KMS-11 (cell line): ENCODE measurements at regions not wholly inside any gene's neighbourhood (a gene's known extent, or its start where the extent isn't known, plus 50 kb on each side); places are given as distances from the start of the nearest gene placed in this dataset.

Source experiments
- H2AFZ ChIP-seq: fragments of 200-600 bp; sonication (generic); 2 replicates; pipeline ENCODE4 v1.6.1; 2016; ENCODE audit warnings: antibody characterized with exemption, mixed run types, low read depth
- H3K27ac ChIP-seq: fragments of 200-600 bp; sonication (generic); 2 replicates; pipeline ENCODE4 v1.6.1; 2016; ENCODE audit warnings: mild to moderate bottlenecking, mixed run types
- H3K27me3 ChIP-seq: fragments of 200-600 bp; sonication (generic); 2 replicates; pipeline ENCODE4 v1.6.1; 2017; ENCODE audit warnings: mild to moderate bottlenecking, low read depth, mixed run types, moderate library complexity; ENCODE audit not compliant: insufficient read depth
- H3K36me3 ChIP-seq: fragments of 200-600 bp; sonication (generic); 2 replicates; pipeline ENCODE4 v1.6.1; 2017; ENCODE audit warnings: mild to moderate bottlenecking, mixed run types; ENCODE audit not compliant: insufficient read depth
- H3K4me1 ChIP-seq: fragments of 200-600 bp; sonication (generic); 2 replicates; pipeline ENCODE4 v1.6.1; 2016; ENCODE audit warnings: mild to moderate bottlenecking, low read depth, mixed run types; ENCODE audit not compliant: poor library complexity, severe bottlenecking
- H3K4me2 ChIP-seq: fragments of 200-600 bp; sonication (generic); 2 replicates; pipeline ENCODE4 v1.7.0; 2016; ENCODE audit warnings: mild to moderate bottlenecking, mixed run types
- H3K4me3 ChIP-seq: fragments of 200-600 bp; sonication (generic); IDR thresholded peaks from 2 replicates; pipeline ENCODE4 v1.6.1; 2017; ENCODE audit warnings: low read depth, low read length, mixed read lengths; ENCODE audit not compliant: insufficient read depth
- H3K79me2 ChIP-seq: fragments of 200-600 bp; sonication (generic); 2 replicates; pipeline ENCODE4 v1.6.1; 2016; ENCODE audit warnings: low read depth, mixed run types; ENCODE audit not compliant: insufficient read depth
- H3K9ac ChIP-seq: fragments of 200-600 bp; sonication (generic); 2 replicates; pipeline ENCODE4 v1.6.1; 2016; ENCODE audit warnings: mild to moderate bottlenecking, mixed run types
- H4K20me1 ChIP-seq: fragments of 200-600 bp; sonication (generic); 2 replicates; pipeline ENCODE4 v1.6.1; 2016; ENCODE audit warnings: mild to moderate bottlenecking, mixed run types; ENCODE audit not compliant: insufficient read depth
- CTCF ChIP-seq: fragments of 200-600 bp; sonication (generic); conservative IDR thresholded peaks from 2 replicates; pipeline ENCODE4 v1.6.1; 2017; ENCODE audit warnings: low read depth, mild to moderate bottlenecking, antibody characterized with exemption, low read length, moderate library complexity, mixed read lengths

GRCh38 chr14:40574780-40575179 is 1031.9 kb upstream of the LRFN5 start:
- H3K79me2 ChIP-seq = no peaks in the 10 kb centered on the region
- no peak for TF ChIP-seq CTCF
- no peak overlapping the region for H3K4me2 ChIP-seq
- no peak overlapping the region for H3K4me3 ChIP-seq
- no peak overlapping the region for H3K9ac ChIP-seq
- no peaks in the 10 kb centered on the region for H4K20me1 ChIP-seq
- no peaks in the 10 kb centered on the region for H3K27me3 ChIP-seq
- H3K36me3 ChIP-seq = no peaks in the 10 kb centered on the region
- H3K4me1 ChIP-seq = no peaks in the 10 kb centered on the region
- no peak overlapping the region for H2AFZ ChIP-seq
- H3K27ac ChIP-seq = no peak overlapping the region

GRCh38 chr14:40525314-40525713 is 1081.4 kb upstream of the LRFN5 start:
- Histone ChIP-seq H3K9ac (no peak overlapping the region), H3K4me3 (no peak overlapping the region)
- no peak for TF ChIP-seq CTCF

GRCh38 chr14:40523123-40523522 is 1083.6 kb upstream of the LRFN5 start:
- Histone ChIP-seq H3K4me3 (no peak overlapping the region), H3K4me1 (peaks cover 21% of the 10 kb centered on the region), H2AFZ (no peak overlapping the region), H3K9ac (no peak overlapping the region), H3K79me2 (no peaks in the 10 kb centered on the region), H3K27me3 (no peaks in the 10 kb centered on the region), H4K20me1 (no peaks in the 10 kb centered on the region), H3K36me3 (no peaks in the 10 kb centered on the region), H3K27ac (no peak overlapping the region), H3K4me2 (peak overlapping the region; percentile 33; the same call in 1 of the 2 replicates)
- TF ChIP-seq CTCF = no peak

More at GRCh38 chr14:40525314-40525713, 1081.4 kb upstream of the LRFN5 start:
- H3K27me3 ChIP-seq = no peaks in the 10 kb centered on the region
- no peak overlapping the region for H3K4me2 ChIP-seq
- H3K4me1 ChIP-seq = peaks cover 21% of the 10 kb centered on the region
- no peak overlapping the region for H3K27ac ChIP-seq
- no peaks in the 10 kb centered on the region for H4K20me1 ChIP-seq
- no peak overlapping the region for H2AFZ ChIP-seq
- no peaks in the 10 kb centered on the region for H3K79me2 ChIP-seq
- no peaks in the 10 kb centered on the region for H3K36me3 ChIP-seq

GRCh38 chr14:40494483-40494882 is 1062.2 kb upstream of the FBXO33 start:
- no peak overlapping the region for H3K4me2 ChIP-seq
- no peaks in the 10 kb centered on the region for H3K36me3 ChIP-seq
- no peaks in the 10 kb centered on the region for H3K27me3 ChIP-seq
- H3K9ac ChIP-seq = no peak overlapping the region
- no peak for TF ChIP-seq CTCF
- no peak overlapping the region for H2AFZ ChIP-seq
- no peaks in the 10 kb centered on the region for H4K20me1 ChIP-seq
- no peak overlapping the region for H3K4me3 ChIP-seq
- H3K27ac ChIP-seq = no peak overlapping the region
- H3K4me1 ChIP-seq = no peaks in the 10 kb centered on the region
- H3K79me2 ChIP-seq = no peaks in the 10 kb centered on the region
